Astrocyte of the cerebellum (primary cell): ENCODE measurements at regions not wholly inside any gene's neighbourhood (a gene's known extent, or its start where the extent isn't known, plus 50 kb on each side); places are given as distances from the start of the nearest gene placed in this dataset.
"Not testable (repeated sequence)": the region's sequence is repeated elsewhere in the genome, so short reads cannot be mapped to it uniquely, and the experiment has no call there.

Experiments used
- DNase-seq: peaks from one replicate; pipeline ENCODE4 v3.0.0-alpha.2; 2011; ENCODE audit warnings: low read depth
- H3K4me3 ChIP-seq: 2 replicates; pipeline ENCODE4 v1.5.1; 2011; ENCODE audit warnings: mild to moderate bottlenecking, low read depth, low read length, moderate library complexity
- in situ Hi-C: cut with HindIII; loops from 2 replicates; pipeline ENCODE4 v1.10.0; 2017; ENCODE audit warnings: low sequenced_read_pairs
- TF ChIP-seq, protein P1 (sequence below): IDR thresholded peaks from 2 replicates; pipeline ENCODE4 v1.5.1; 2012; ENCODE audit warnings: low read length, low read depth, moderate library complexity, mild to moderate bottlenecking; ENCODE audit errors: missing control alignments

DNA sequence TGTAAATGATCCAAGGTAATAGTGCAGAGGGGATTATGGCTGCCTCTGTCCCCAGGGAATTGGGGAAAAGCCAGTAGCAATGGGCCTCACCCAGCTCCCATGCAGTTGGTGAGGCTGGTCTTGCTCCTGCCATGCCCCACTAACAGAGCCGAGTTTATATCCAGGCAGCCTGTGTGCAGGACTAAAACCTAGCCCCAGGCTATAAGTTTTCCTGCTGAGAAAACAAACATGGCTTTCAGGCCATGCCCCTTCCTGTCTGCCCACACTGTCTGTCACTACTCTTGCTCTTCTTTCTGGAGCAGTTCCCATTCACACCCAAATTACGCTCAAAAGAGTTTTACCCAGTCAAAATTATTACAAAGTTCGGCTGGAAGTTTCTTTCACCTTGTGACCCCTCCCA is 73.5 kb upstream of the SPATA16 start:
- H3K4me3 ChIP-seq = no peak overlapping the region
- TF ChIP-seq, protein P1, sequence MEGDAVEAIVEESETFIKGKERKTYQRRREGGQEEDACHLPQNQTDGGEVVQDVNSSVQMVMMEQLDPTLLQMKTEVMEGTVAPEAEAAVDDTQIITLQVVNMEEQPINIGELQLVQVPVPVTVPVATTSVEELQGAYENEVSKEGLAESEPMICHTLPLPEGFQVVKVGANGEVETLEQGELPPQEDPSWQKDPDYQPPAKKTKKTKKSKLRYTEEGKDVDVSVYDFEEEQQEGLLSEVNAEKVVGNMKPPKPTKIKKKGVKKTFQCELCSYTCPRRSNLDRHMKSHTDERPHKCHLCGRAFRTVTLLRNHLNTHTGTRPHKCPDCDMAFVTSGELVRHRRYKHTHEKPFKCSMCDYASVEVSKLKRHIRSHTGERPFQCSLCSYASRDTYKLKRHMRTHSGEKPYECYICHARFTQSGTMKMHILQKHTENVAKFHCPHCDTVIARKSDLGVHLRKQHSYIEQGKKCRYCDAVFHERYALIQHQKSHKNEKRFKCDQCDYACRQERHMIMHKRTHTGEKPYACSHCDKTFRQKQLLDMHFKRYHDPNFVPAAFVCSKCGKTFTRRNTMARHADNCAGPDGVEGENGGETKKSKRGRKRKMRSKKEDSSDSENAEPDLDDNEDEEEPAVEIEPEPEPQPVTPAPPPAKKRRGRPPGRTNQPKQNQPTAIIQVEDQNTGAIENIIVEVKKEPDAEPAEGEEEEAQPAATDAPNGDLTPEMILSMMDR = no peak
- in situ Hi-C loops = no loop called here
- no peak for DNase-seq

DNA sequence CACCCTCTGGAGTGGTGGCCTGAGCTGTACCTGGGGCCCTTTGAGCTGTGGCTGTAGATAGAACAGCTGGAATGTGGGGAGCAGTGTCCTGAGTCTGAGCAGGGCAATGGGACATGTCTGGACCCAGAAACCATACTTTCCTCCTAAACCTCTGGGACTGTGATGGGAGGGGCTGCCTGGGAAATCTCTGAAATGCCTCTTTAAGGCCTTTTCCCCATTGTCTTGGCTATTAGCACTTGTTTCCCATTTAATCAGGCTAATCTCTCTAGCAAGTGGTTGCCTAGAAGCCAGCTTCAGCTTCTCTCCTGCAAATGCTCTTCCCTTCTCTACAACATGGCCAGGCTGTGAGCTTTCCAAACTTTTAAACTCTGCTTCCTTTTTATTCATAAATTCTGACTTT is 58.5 kb upstream of the SPATA16 start:
- H3K4me3 ChIP-seq = no peak overlapping the region
- in situ Hi-C loops = no loop called here
- TF ChIP-seq, protein P1 = no peak
- DNase-seq = no peak

DNA sequence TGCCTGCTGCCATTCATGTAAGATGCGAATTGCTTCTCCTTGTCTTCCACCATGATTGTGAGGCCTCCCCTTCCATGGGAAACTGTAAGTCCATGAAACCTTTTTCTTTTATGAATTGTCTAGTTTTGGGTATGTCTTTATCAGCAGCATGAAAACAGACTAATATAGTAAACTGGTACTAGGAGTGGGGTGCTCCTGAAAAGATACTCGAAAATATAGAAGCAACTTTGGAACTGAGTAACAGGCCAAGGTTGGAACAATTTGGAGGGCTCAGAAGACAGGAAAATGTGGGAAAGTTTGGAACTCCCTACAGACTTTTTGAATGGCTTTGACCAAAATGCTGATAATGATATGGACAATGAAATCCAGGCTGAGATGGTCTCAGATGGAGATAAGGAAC is 53.8 kb upstream of the SPATA16 start:
- H3K4me3 ChIP-seq, DNase-seq, in situ Hi-C loops: not testable (repeated sequence)

DNA sequence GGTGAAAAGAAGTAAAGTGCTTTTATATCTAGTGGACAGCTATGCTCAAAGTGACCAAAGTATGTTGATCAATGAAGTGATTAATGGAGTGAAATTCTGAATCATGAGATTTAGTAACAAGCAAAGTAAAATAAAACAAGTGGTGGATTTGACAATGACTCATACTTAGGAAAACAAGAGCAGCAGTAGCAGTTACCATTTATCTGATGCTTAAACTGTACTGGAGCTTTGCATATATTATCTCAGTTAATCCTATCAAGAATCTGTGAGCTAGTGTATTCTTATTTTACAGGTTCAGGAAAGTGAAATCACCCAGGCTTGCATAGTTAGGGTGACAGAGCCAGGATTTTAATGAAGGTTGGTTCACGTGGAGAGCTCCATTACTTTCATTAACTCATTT is 50.6 kb upstream of the SPATA16 start:
- TF ChIP-seq, protein P1 = no peak
- DNase-seq = no peak
- in situ Hi-C loops = no loop called here
- no peak overlapping the region for H3K4me3 ChIP-seq
